ENCODE measurements at regions not wholly inside any gene's neighbourhood (a gene's known extent, or its start where the extent isn't known, plus 50 kb on each side); places are given as distances from the start of the nearest gene placed in this dataset.

GRCh38 chr2:198697218-198697617 is 760.5 kb downstream of the SATB2 start:
- no peak for DNase-seq

GRCh38 chr2:198695879-198696278 is 761.9 kb downstream of the SATB2 start:
- no peak for DNase-seq

GRCh38 chr2:198692907-198693510 is 764.7 kb downstream of the SATB2 start:
- DNase-seq = no peak

GRCh38 chr2:198691236-198691635 is 766.5 kb downstream of the SATB2 start:
- no peak for DNase-seq

GRCh38 chr2:198664321-198664720 is 793.4 kb downstream of the SATB2 start:
- DNase-seq = no peak

GRCh38 chr2:198662905-198663304 is 794.8 kb downstream of the SATB2 start:
- DNase-seq = no peak

- DNase-seq = no peak
Measured at GRCh38 chr2:198660501-198660900, 797.2 kb downstream of the SATB2 start.

- DNase-seq = no peak
Measured at GRCh38 chr2:198659096-198659870, 798.5 kb downstream of the SATB2 start.

- peak; percentile 3 for DNase-seq
Measured at GRCh38 chr2:198657512-198658121, 800.1 kb downstream of the SATB2 start.

GRCh38 chr2:198656869-198657268 is 800.9 kb downstream of the SATB2 start:
- DNase-seq = no peak

GRCh38 chr2:198654646-198655045 is 803.1 kb downstream of the SATB2 start:
- no peak for DNase-seq

- no peak for DNase-seq
Measured at GRCh38 chr2:198653311-198653710, 804.4 kb downstream of the SATB2 start.

GRCh38 chr2:198652461-198652860 is 805.3 kb downstream of the SATB2 start:
- no peak for DNase-seq

GRCh38 chr2:198645816-198646215 is 811.9 kb downstream of the SATB2 start:
- no peak for DNase-seq

- no peak for DNase-seq
Measured at GRCh38 chr2:198641161-198641560, 816.6 kb downstream of the SATB2 start.

- DNase-seq = no peak
Measured at GRCh38 chr2:198640463-198640862, 817.3 kb downstream of the SATB2 start.

GRCh38 chr2:198639580-198639979 is 818.2 kb downstream of the SATB2 start:
- DNase-seq = peak; percentile 5

- DNase-seq = no peak
Measured at GRCh38 chr2:198638577-198638976, 819.2 kb downstream of the SATB2 start.

- no peak for DNase-seq
Measured at GRCh38 chr2:198630384-198630783, 826.0 kb downstream of the PLCL1 start.

GRCh38 chr2:198628596-198628995 is 824.2 kb downstream of the PLCL1 start:
- no peak for DNase-seq

- DNase-seq = no peak
Measured at GRCh38 chr2:198622986-198623730, 818.8 kb downstream of the PLCL1 start.

GRCh38 chr2:198615972-198616371 is 811.6 kb downstream of the PLCL1 start:
- no peak for DNase-seq

GRCh38 chr2:198611201-198611600 is 806.8 kb downstream of the PLCL1 start:
- DNase-seq = no peak

GRCh38 chr2:198604599-198604998 is 800.2 kb downstream of the PLCL1 start:
- no peak for DNase-seq
